Inflammatory macrophage (primary cell): ENCODE measurements at regions not wholly inside any gene's neighbourhood (a gene's known extent, or its start where the extent isn't known, plus 50 kb on each side); places are given as distances from the start of the nearest gene placed in this dataset.

Source experiments
- DNase-seq, 2 donors: peaks; one replicate each; pipeline ENCODE4 v3.0.0-alpha.2; 2020 to 2022

DNA sequence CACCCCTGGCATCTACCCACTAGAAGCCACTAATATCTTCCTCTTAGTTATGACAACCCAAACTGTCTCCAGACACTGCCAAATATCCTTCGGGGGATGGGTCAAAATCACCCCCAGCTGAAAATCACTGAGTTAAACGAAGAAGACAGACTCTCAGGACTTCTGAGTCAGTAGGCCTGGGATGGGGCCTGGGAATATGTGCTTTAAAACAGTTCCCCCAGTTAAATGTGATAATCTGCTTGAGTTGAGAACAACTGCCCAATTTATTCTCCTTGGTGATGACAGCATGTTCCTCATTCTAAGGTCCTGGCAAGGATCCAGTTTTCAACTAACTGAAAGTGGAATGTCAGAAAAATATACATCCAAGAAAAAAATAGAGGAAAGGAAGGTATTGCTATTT lies 52.4 kb downstream of the CBLL2 start:
- DNase-seq: no peak

DNA sequence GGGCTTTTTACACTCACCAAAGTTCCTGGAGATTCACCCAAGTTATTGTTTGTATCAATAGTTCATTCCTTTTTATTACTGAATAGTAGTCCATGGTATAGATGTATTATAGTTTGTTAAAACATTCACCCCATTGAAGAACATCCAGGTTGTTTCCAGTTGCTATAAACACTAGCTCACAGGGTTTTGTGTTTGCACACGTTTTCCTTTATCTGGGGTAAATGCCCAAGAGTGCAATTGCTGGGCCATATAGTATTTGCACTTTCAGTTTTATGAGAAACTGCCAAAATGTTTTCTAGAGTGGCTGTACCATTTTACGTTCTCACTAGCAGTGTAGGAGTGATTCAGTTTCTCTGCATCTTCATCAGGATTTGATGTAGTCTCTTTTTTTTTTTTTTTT lies 57.1 kb downstream of the CBLL2 start:
- no peak for DNase-seq

DNA sequence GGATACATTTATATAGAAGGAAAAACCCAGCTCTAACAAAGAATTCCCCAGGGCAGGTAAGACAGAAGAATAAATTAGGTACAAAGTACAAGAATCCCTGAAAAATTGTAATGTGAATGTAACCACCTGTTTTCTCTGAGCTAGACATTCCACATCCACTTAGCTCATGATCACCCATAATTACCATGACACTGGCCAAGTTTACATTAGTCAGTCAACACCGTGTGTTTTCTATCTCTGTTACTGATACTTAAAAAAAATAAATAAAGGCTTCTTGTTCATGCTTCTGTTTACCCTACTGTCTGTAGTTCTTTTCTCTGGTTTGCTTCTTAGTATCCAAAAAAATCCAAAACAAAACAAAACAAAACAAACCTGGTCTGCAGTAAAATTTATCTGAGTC lies 66.0 kb downstream of the CBLL2 start:
- no peak for DNase-seq

- DNase-seq: no peak
These were observed 66.7 kb downstream of the CBLL2 start for GRCh38 chrX:22339459-22339858.

DNA sequence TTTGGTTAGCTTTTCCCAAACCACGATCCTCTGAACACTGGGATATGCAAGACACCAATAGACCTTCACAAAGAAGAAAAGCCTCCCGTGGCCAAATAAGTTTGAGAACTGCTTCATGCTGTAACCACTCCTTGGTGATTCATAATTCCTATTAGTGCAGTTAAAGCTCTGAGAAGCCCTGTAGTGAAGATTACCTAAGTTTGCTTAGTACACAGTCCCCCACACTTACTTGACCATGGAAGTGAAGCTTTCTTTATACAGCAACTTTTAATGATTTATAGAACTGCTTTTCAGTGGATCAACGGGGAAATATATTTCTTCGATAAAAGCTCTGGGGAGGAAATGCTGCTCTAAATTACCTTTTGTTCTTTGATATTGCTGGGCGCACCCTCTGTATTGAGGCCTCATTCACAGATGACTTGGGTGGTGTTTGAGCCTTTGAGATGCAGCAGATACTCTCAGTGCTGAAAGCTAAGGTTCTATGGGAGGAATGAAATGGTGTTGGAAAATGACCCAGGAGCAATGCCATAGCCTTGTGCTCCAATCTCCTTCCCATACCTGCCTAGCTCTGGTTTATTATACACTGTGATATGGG lies 67.4 kb downstream of the CBLL2 start:
- DNase-seq: no peak

DNA sequence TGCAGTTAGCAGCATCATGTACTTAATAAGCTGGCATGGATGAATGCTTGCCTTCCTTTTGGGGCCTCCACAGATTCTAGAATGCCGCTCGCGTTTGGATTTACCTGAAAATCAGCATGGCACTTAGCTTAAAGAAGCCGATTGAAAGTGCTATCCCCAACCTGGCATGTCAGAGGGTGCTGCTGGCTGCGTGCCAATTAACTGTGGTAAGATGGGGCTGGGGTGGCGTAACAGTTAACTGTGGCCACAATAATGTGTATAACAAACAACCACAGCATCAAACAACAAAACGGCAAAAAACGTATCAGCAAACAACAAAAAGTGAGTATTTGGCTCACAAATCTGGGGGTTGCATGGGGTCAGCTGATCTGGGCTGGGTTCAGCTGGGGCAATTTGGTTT lies 70.5 kb downstream of the CBLL2 start:
- DNase-seq: no peak

DNA sequence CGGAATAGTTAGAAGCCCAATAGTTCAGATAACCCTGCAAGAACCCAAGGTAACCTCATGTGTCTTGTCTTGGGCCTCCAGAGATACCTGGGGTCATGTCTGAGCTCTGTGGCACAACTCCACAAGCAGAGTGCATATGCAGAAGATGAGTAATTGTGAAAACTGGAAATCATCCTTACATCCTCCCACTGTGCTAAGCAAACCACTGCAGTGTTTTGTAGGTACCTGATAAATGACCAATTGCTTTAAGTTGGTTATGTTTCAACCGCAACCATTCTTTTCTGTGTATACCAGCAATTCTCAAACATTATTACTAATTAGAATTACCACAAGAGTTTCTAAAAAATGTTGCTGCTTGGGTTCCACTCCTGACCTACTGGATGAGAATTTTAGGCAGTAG lies 73.2 kb downstream of the CBLL2 start:
- DNase-seq: no peak

- no peak for DNase-seq
These were observed 74.8 kb downstream of the CBLL2 start for GRCh38 chrX:22347491-22347890.

DNA sequence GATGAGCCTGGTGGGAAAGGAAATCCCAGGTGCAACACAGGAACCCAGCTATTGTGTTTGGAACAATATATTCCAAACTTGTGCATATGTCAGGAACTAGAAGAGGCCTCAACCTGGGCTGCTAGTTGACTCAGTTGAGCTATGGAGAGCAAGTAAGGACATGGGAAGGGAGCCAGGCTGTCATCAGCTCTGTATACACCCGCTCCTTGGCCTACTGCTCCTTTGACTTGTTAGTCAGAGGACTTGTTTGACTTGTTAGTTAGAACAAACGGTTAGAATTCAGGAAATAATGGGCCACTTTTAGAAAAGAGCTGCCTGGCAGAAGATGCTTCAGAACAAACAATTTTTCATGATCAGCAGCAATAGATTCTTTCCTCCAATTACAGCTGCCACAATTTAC lies 76.4 kb downstream of the CBLL2 start:
- DNase-seq: no peak

- no peak for DNase-seq
These were observed 78.4 kb downstream of the CBLL2 start for GRCh38 chrX:22351076-22351475.

DNA sequence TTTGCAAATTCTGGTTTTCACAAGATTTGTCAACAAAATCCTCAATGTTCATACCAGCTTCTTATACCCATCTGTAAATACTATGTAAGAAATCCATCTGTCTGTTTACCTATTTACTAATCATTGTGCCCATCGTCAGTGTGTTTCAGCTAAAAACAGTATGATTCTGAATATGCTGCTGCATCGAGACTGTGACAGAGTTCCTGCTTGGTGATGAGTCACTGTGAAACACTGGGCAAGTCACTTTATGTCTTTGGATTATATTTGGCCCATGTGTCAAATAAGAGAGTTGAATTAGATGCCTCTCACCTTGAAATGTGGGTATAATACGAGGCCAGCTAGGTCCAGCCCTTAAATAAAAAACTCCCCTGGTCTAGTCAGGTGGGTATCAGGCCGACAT lies 79.3 kb downstream of the CBLL2 start:
- DNase-seq: no peak

- DNase-seq: no peak
These were observed 84.9 kb downstream of the CBLL2 start for GRCh38 chrX:22357621-22358020.

DNA sequence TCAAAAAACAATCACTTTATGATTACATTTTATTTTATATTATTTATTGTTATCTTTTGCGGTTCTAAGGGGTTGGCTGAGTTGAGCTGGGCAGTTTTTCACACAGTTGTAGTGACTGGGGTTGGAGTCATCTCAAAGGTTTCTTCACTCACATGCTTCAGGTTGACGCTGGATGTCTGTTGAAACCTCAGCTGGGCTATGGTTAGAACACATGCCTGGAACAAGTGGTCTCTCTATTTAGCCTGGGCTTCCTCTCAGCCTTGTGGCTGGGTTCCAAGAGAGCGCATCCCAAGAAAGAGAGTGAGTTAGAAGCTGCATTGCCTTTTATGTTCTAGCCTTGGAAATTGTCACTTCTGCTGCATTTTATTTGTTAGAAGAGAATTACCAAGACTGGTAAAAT lies 87.4 kb downstream of the CBLL2 start:
- no peak for DNase-seq

DNA sequence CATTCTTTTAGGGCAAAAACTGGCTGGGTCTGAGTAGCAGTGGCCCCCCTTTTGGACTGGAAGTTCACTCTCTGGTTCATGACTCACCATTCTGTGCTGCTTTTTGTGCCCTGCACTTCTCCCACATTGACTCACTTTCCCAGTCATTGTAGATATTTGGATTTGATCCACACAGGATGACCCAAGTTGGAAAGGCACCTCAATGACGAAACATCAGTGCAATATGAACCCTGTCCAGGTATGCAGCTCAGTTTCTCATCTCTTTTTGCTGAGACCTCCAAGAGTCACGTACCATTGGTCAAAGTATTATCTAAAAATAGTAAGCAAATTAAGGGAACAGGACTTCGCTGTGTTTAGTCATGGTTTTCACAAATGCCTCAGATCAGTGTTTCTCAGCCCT lies 92.7 kb downstream of the CBLL2 start:
- DNase-seq: no peak

GRCh38 chrX:22366166-22366702 lies 93.5 kb downstream of the CBLL2 start:
- DNase-seq: no peak

- DNase-seq: no peak
These were observed 94.2 kb downstream of the CBLL2 start for GRCh38 chrX:22366906-22367305.

- DNase-seq: no peak
These were observed 100.4 kb downstream of the CBLL2 start for GRCh38 chrX:22373094-22373493.

DNA sequence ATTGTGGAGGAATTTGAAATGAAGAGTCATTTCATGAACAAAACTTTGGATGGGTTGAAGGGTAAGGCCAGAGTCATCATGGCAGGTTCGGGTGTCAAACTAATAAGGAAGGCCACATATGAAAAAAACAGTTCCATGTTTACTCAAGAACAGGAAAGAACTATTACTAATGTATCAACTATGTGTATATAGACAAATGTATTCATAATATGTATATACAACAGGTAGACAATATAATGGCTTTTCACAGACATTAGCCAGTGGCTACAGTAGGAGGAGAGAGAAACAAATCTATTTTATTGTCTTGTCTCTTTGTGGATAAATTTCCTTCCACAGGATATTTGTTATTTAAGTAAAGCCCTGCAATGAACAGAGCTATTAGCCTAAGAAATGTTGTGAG lies 101.1 kb downstream of the CBLL2 start:
- no peak for DNase-seq

DNA sequence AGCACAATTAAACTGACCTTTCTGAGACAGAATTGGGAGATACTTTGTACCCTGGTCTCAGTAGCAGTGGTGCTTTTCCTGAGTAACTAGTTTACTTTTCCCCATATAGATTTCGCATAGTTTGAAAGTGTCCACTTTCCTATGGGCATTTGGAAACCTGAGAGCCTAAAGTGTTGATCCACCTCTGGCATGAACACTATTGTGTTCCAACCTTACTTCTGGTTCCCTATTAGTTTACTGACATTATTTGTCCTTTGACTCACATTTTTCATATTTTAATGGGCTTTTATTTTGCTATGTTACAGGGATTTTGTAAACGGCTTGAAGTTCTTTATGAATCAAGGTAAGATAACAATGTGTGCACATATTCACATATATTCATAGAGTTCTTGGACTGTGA lies 103.7 kb downstream of the CBLL2 start:
- DNase-seq: no peak

DNA sequence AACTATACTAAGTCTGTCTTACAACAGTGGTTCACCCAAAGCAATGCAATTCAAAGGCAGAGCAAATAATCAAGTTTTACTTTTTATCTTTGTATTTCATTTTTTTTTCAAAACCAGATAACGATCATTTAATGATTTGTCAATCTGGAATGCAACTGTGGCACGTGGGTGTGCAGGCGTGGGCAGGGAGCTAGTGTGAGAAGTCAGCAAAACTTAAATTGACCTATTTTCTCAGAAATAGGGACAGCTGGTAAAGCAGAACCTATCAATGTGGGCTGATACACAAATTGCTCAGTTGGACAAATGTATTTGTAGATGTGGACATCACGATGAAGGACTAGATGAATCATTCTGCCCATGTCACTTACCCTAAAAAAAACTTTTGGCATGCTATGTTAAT lies 105.6 kb downstream of the CBLL2 start:
- no peak for DNase-seq

DNA sequence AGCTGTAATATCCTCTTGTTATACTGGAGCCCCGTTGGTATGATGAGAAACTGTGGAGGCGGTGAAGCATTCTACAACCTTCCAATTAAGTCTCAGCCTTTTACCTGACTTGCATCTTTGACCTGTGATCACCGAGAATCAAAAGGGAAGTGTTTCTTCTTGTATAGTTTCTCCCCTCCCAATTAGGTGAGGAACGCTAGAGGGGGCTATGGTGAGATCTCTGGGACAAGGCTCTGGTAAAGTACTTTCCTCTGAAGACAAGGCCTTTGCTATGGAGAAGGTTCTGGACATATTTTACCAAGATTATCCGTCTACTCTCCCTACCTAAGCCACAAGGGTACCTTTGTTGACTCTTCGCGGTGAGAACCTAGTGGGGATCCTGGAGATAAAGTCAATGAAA lies 111.3 kb downstream of the CBLL2 start:
- DNase-seq: no peak

DNA sequence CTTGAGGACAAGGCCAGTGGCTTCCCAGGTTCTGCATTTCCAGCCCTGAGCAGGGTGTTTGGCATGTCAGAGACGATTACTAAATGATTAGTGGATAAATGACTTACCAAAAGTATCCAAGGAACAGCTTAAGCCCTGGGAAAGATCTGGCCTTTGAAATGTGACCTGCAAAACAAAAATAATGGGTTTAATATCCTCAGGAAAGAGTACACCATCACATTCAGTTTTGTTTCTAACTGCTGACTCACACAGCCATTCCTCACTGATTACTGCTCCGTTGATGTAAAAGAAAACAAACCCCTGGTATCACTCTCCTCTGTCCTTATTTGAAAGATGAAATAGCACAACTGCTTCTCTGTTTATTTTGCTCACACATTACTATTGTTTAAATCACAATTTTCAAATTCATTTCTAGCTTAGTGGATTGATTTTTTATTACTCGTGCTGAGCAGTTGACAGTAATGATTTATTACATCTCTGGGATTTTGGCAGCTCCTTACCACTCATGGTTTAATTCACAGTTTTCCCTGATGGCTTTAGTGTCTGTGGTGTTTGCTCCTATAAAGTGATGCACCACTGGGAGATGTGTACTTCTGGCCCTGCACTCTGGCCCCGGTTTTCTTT lies 117.0 kb downstream of the CBLL2 start:
- no peak for DNase-seq

GRCh38 chrX:22392133-22392948 lies 119.6 kb downstream of the CBLL2 start:
- DNase-seq: no peak

GRCh38 chrX:22395372-22395771 lies 122.7 kb downstream of the CBLL2 start:
- DNase-seq: no peak
